PC-9 (cell line): ENCODE measurements at regions not wholly inside any gene's neighbourhood (a gene's known extent, or its start where the extent isn't known, plus 50 kb on each side); places are given as distances from the start of the nearest gene placed in this dataset.

ENCODE experiments used
- BruUV-seq: library from RNA; stranded (reverse); fragments of 400-500 nt; replicated peaks from 2 replicates; lab custom pipeline; 2021; lab: Mats Ljungman, UMichigan
- CTCF ChIA-PET: fragments of 300-600 bp; sonication (Branson Sonifier 250); formaldehyde crosslinking; loops from one replicate; lab custom pipeline; 2022; ENCODE audit warnings: antibody characterized with exemption; lab: Charles Lee
- POLR2A ChIA-PET: fragments of 300-600 bp; sonication (Branson Sonifier 250); formaldehyde crosslinking; loops from one replicate; lab custom pipeline; 2022; ENCODE audit warnings: antibody characterized with exemption; ENCODE audit not compliant: unreplicated experiment; lab: Charles Lee
- DNase-seq, 2 experiments: peaks; one replicate each; pipeline versions ENCODE4 v3.0.0 to v3.0.0-alpha.2; 2015 to 2022; ENCODE audit warnings: mixed read lengths in 1 of 2
- H2AFZ ChIP-seq: fragments of 200-600 bp; sonication (generic); 2 replicates; pipeline ENCODE4 v1.8.1; 2017; ENCODE audit warnings: antibody characterized with exemption
- H3F3A ChIP-seq: fragments of 200-600 bp; sonication (generic); 2 replicates; pipeline ENCODE4 v1.8.1; 2017; ENCODE audit warnings: antibody characterized with exemption, mild to moderate bottlenecking, low read depth; ENCODE audit not compliant: insufficient read depth
- H3K27ac ChIP-seq: fragments of 200-600 bp; sonication (generic); 2 replicates; pipeline ENCODE4 v1.6.1; 2016; ENCODE audit warnings: mixed run types
- H3K27me3 ChIP-seq: fragments of 200-600 bp; sonication (generic); 2 replicates; pipeline ENCODE4 v1.6.1; 2016; ENCODE audit warnings: low read depth, mixed run types; ENCODE audit not compliant: insufficient read depth
- H3K36me3 ChIP-seq: fragments of 200-600 bp; sonication (generic); 2 replicates; pipeline ENCODE4 v1.6.1; 2016; ENCODE audit warnings: low read depth, mixed run types
- H3K4me1 ChIP-seq: fragments of 200-600 bp; sonication (generic); replicated peaks from 2 replicates; pipeline ENCODE4 v1.6.1; 2016; ENCODE audit warnings: mixed run types; ENCODE audit not compliant: insufficient read depth
- H3K4me2 ChIP-seq: fragments of 200-600 bp; sonication (generic); 2 replicates; pipeline ENCODE4 v1.6.1; 2017; ENCODE audit warnings: mixed run types
- H3K4me3 ChIP-seq: fragments of 200-600 bp; sonication (generic); 2 replicates; pipeline ENCODE4 v1.6.1; 2016; ENCODE audit warnings: mixed run types
- H3K79me2 ChIP-seq: fragments of 200-600 bp; sonication (generic); 2 replicates; pipeline ENCODE4 v1.6.1; 2017; ENCODE audit warnings: low read depth, mixed run types
- H3K9me2 ChIP-seq: fragments of 200-600 bp; sonication (generic); 2 replicates; pipeline ENCODE4 v1.8.1; 2017; ENCODE audit warnings: mild to moderate bottlenecking; ENCODE audit not compliant: insufficient read depth
- H3K9me3 ChIP-seq: fragments of 200-600 bp; sonication (generic); 2 replicates; pipeline ENCODE4 v1.8.1; 2016; ENCODE audit warnings: low read depth; ENCODE audit not compliant: insufficient read depth
- H4K20me1 ChIP-seq: fragments of 200-600 bp; sonication (generic); 2 replicates; pipeline ENCODE4 v1.8.1; 2017; ENCODE audit not compliant: insufficient read depth
- CTCF ChIP-seq: fragments of 200-600 bp; sonication (generic); conservative IDR thresholded peaks from 2 replicates; pipeline ENCODE4 v1.6.1; 2017; ENCODE audit warnings: mixed run types, antibody characterized with exemption, mild to moderate bottlenecking, moderate library complexity
- EZH2 ChIP-seq: fragments of 200-600 bp; sonication (generic); IDR thresholded peaks from 2 replicates; pipeline ENCODE4 v1.8.0; 2017; ENCODE audit warnings: antibody characterized with exemption, low read depth
- intact Hi-C: fragments of 100-400 bp; cut with micrococcal nuclease; formaldehyde crosslinking; loops from one replicate; pipeline ENCODE4 v1.10.0; 2022; ENCODE audit not compliant: unreplicated experiment

DNA sequence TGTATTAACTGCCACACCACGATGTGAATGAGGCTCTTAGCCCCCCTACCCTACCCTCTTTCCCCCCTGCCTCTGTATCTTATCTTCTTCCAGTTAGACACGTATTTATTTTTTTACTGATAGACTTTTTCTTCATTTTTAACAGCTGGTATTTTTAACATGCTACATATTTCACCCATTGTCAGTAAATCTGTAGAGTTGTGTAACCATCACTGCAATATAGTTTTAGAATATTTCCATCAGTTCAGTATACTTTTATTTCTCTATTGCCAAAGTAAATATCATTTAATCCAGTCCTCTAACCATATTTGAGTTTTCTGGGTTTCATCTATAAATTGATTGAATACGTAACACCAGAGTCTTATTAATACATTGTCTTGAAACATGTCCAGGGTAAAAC, 62.8 kb downstream of the SPATA31C2 start:
- Histone ChIP-seq H3K4me3 (peak overlapping the region; percentile 64), H3K36me3 (no peaks in the 10 kb centered on the region), H4K20me1 (no peaks in the 10 kb centered on the region), H3K9me3 (no peaks in the 10 kb centered on the region), H3F3A (peaks cover 7% of the 10 kb centered on the region; the same call in 1 of the 2 replicates), H3K79me2 (no peaks in the 10 kb centered on the region), H3K27me3 (no peaks in the 10 kb centered on the region), H3K4me1 (peaks cover 13% of the 10 kb centered on the region), H3K4me2 (peak overlapping the region; percentile 89), H3K9me2 (no peaks in the 10 kb centered on the region), H2AFZ (peak overlapping the region; percentile 95), H3K27ac (no peak overlapping the region)
- CTCF ChIA-PET = no interaction called here
- no TSS peak for BruUV-seq
- intact Hi-C loops = loop anchor here (5.0 to 10.0 kb wide), 2 partner anchors 83 to 101 kb away; partner anchors contain the start of gene CDK20
- TF ChIP-seq CTCF (no peak), EZH2 (no peak)
- POLR2A ChIA-PET = no interaction called here
- DNase-seq = no peak

DNA sequence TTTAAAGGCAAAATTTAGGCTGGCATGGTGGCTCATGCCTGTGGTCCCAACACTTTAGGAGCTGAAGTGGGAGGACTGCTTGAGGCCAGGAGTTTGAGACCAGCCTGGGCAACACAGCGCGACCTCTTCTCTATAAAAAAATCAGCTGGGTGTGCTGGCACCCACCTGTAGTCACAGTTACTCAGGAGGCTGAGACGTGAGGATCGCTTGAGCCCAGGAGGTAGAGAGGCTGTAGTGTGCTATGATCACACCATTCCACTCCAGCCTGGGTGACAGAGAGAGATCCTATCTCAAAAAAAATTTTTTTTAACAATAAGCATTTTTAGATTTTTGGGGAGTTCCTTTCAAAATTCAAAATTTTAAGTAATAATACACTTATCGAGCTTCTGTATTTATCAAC, 63.3 kb downstream of the SPATA31C2 start:
- TF ChIP-seq EZH2 (no peak), CTCF (no peak)
- intact Hi-C loops = loop anchor here (5.0 to 10.0 kb wide), 2 partner anchors 83 to 100 kb away; partner anchors contain the start of gene CDK20
- no peak for DNase-seq
- no peaks in the 10 kb centered on the region for H3K79me2 ChIP-seq
- no peaks in the 10 kb centered on the region for H4K20me1 ChIP-seq
- no peak overlapping the region for H3K27ac ChIP-seq
- H3K27me3 ChIP-seq = no peaks in the 10 kb centered on the region
- no peaks in the 10 kb centered on the region for H3K9me3 ChIP-seq
- H2AFZ ChIP-seq = no peak overlapping the region
- H3K9me2 ChIP-seq = no peaks in the 10 kb centered on the region
- no peak overlapping the region for H3K4me3 ChIP-seq
- no peak overlapping the region for H3K4me2 ChIP-seq
- no peaks in the 10 kb centered on the region for H3K36me3 ChIP-seq
- H3K4me1 ChIP-seq = peaks cover 13% of the 10 kb centered on the region
- ChIA-PET POLR2A (no interaction called here), CTCF (no interaction called here)
- no TSS peak for BruUV-seq
- peaks cover 7% of the 10 kb centered on the region; the same call in 1 of the 2 replicates for H3F3A ChIP-seq

GRCh38 chr9:88072831-88073375, 65.4 kb downstream of the SPATA31C2 start:
- ChIA-PET POLR2A (no interaction called here), CTCF (no interaction called here)
- Histone ChIP-seq H3K27ac (no peak overlapping the region), H3F3A (peaks cover 7% of the 10 kb centered on the region; the same call in 1 of the 2 replicates), H3K36me3 (no peaks in the 10 kb centered on the region), H4K20me1 (no peaks in the 10 kb centered on the region), H3K79me2 (no peaks in the 10 kb centered on the region), H3K9me3 (no peaks in the 10 kb centered on the region), H3K4me1 (peaks cover 13% of the 10 kb centered on the region), H3K9me2 (no peaks in the 10 kb centered on the region), H3K4me3 (no peak overlapping the region), H3K27me3 (no peaks in the 10 kb centered on the region), H2AFZ (no peak overlapping the region), H3K4me2 (no peak overlapping the region)
- TF ChIP-seq EZH2 (no peak), CTCF (no peak)
- no TSS peak for BruUV-seq
- DNase-seq = peak in 1 of 2 experiments; percentile 40
- intact Hi-C loops = loop anchor here (10.0 kb wide), 1 partner anchor 98 kb away; the partner anchor contains the start of gene CDK20
